ENCODE measurements at regions not wholly inside any gene's neighbourhood (a gene's known extent, or its start where the extent isn't known, plus 50 kb on each side); places are given as distances from the start of the nearest gene placed in this dataset.
"Not testable (repeated sequence)": the region's sequence is repeated elsewhere in the genome, so short reads cannot be mapped to it uniquely, and the experiment has no call there.

GRCh38 chr10:33016988-33017387, 59.0 kb upstream of the ITGB1 start:
- H3K27ac Mint-ChIP-seq: no peak overlapping the region

GRCh38 chr10:33015761-33016547, 57.9 kb upstream of the ITGB1 start:
- H3K4me1 Mint-ChIP-seq: peaks cover 0 to 2% (median 0%) of the 10 kb centered on the region in 3 donors
- H3K36me3 Mint-ChIP-seq: no peaks in the 10 kb centered on the region
- no peak overlapping the region for H3K27ac Mint-ChIP-seq
- DNase-seq (no peak), ATAC-seq (ENCODE audit: low read depth in 2 of 2) (no peak)
- H3K4me3 Mint-ChIP-seq: no peak overlapping the region
- peaks cover 0 to 4% (median 2%) of the 10 kb centered on the region in 7 donors for H3K9me3 Mint-ChIP-seq
- H3K27me3 Mint-ChIP-seq: peaks cover 0 to 8% (median 5%) of the 10 kb centered on the region in 3 donors

More at GRCh38 chr10:33016988-33017387, 59.0 kb upstream of the ITGB1 start:
- Mint-ChIP-seq H3K4me1 (peaks cover 0 to 2% (median 0%) of the 10 kb centered on the region in 3 donors), H3K9me3 (peaks cover 0 to 4% (median 2%) of the 10 kb centered on the region in 7 donors), H3K4me3 (no peak overlapping the region), H3K27me3 (peaks cover 0 to 2% (median 0%) of the 10 kb centered on the region in 3 donors), H3K36me3 (no peaks in the 10 kb centered on the region)
- ATAC-seq (ENCODE audit: low read depth in 2 of 2) (no peak), DNase-seq (no peak)

- Mint-ChIP-seq H3K27me3 (peaks cover 10 to 23% (median 20%) of the 10 kb centered on the region in 3 donors), H3K4me1 (peaks cover 11 to 19% (median 15%) of the 10 kb centered on the region in 3 donors)
- not testable (repeated sequence) for H3K36me3 Mint-ChIP-seq; H3K4me3 Mint-ChIP-seq; ATAC-seq (ENCODE audit: low read depth in 2 of 2); H3K27ac Mint-ChIP-seq; DNase-seq; H3K9me3 Mint-ChIP-seq
Observed at GRCh38 chr10:33013331-33013730, 55.3 kb upstream of the ITGB1 start.

GRCh38 chr10:33012306-33012705, 54.3 kb upstream of the ITGB1 start:
- H3K27me3 Mint-ChIP-seq: peaks cover 10 to 23% (median 20%) of the 10 kb centered on the region in 3 donors
- ATAC-seq (ENCODE audit: low read depth in 2 of 2) (no peak), DNase-seq (no peak)
- peaks cover 11 to 19% (median 15%) of the 10 kb centered on the region in 3 donors for H3K4me1 Mint-ChIP-seq
- no peaks in the 10 kb centered on the region for H3K36me3 Mint-ChIP-seq
- peak overlapping the region in 2 of 6 donors; percentile 81 to 85 for H3K27ac Mint-ChIP-seq
- peaks cover 0 to 4% (median 0%) of the 10 kb centered on the region in 7 donors for H3K9me3 Mint-ChIP-seq
- no peak overlapping the region for H3K4me3 Mint-ChIP-seq

GRCh38 chr10:33010132-33011037, 52.4 kb upstream of the ITGB1 start:
- DNase-seq: no peak
- Mint-ChIP-seq H3K9me3 (no peaks in the 10 kb centered on the region), H3K36me3 (no peaks in the 10 kb centered on the region), H3K4me1 (peaks cover 15 to 20% (median 19%) of the 10 kb centered on the region in 3 donors), H3K27ac (peak overlapping the region in 1 of 6 donors; percentile 22), H3K27me3 (peaks cover 11 to 23% (median 20%) of the 10 kb centered on the region in 3 donors), H3K4me3 (peak overlapping the region in 2 of 8 donors; percentile 4 to 27)
- ATAC-seq (ENCODE audit: low read depth in 2 of 2): no peak

GRCh38 chr10:33009244-33010131, 51.5 kb upstream of the ITGB1 start:
- H3K27me3 Mint-ChIP-seq: peaks cover 15 to 23% (median 20%) of the 10 kb centered on the region in 3 donors
- no peaks in the 10 kb centered on the region for H3K36me3 Mint-ChIP-seq
- peak overlapping the region in 4 of 8 donors; percentile 4 to 47 (median 30) for H3K4me3 Mint-ChIP-seq
- ATAC-seq (ENCODE audit: low read depth in 2 of 2) (no peak), DNase-seq (no peak)
- no peaks in the 10 kb centered on the region for H3K9me3 Mint-ChIP-seq
- H3K27ac Mint-ChIP-seq: peak overlapping the region in 2 of 6 donors; percentile 48
- H3K4me1 Mint-ChIP-seq: peaks cover 19 to 22% (median 19%) of the 10 kb centered on the region in 3 donors

- no peak overlapping the region for H3K27ac Mint-ChIP-seq
- peak in 1 of 2 donors; percentile 34 for ATAC-seq (ENCODE audit: low read depth in 2 of 2)
Observed at GRCh38 chr10:33008499-33009243, 50.6 kb upstream of the ITGB1 start.

GRCh38 chr10:33007731-33008381, 49.8 kb upstream of the ITGB1 start:
- peak overlapping the region in 1 of 8 donors; percentile 25 for H3K4me3 Mint-ChIP-seq
- not testable (repeated sequence) for H3K9me3 Mint-ChIP-seq; H3K36me3 Mint-ChIP-seq; H3K27ac Mint-ChIP-seq; ATAC-seq (ENCODE audit: low read depth in 2 of 2); DNase-seq
- H3K27me3 Mint-ChIP-seq: peaks cover 20 to 23% (median 20%) of the 10 kb centered on the region in 3 donors
- peaks cover 19 to 22% (median 19%) of the 10 kb centered on the region in 3 donors for H3K4me1 Mint-ChIP-seq

More at GRCh38 chr10:33008499-33009243, 50.6 kb upstream of the ITGB1 start:
- H3K27me3 Mint-ChIP-seq: peaks cover 15 to 23% (median 20%) of the 10 kb centered on the region in 3 donors
- peaks cover 19 to 22% (median 19%) of the 10 kb centered on the region in 3 donors for H3K4me1 Mint-ChIP-seq
- H3K4me3 Mint-ChIP-seq: peak overlapping the region in 5 of 8 donors; percentile 4 to 66 (median 16)
- H3K36me3 Mint-ChIP-seq: no peaks in the 10 kb centered on the region
- DNase-seq: peak; percentile 30
- no peaks in the 10 kb centered on the region for H3K9me3 Mint-ChIP-seq
